Ovary (tissue), 7 donors: ENCODE measurements at regions not wholly inside any gene's neighbourhood (a gene's known extent, or its start where the extent isn't known, plus 50 kb on each side); places are given as distances from the start of the nearest gene placed in this dataset.

Source experiments
- DNase-seq, 5 donors: peaks; one replicate each; pipeline ENCODE4 v3.0.0-alpha.2; 2019 to 2020
- H3K27ac ChIP-seq, 2 donors: fragments of 200-600 bp; one replicate each; pipeline versions ENCODE4 v1.5.1 to v1.8.0; 2019 to 2022
- H3K27me3 ChIP-seq: fragments of 200-600 bp; one replicate; pipeline ENCODE4 v1.8.0; 2022
- H3K36me3 ChIP-seq: fragments of 200-600 bp; sonication (generic); one replicate; pipeline ENCODE4 v1.5.1; 2019
- H3K4me1 ChIP-seq: one replicate; pipeline ENCODE4 v1.8.1; 2013; ENCODE audit warnings: mild to moderate bottlenecking, moderate library complexity; ENCODE audit not compliant: insufficient read depth
- H3K4me3 ChIP-seq: fragments of 200-600 bp; sonication (generic); one replicate; pipeline ENCODE4 v1.5.1; 2017
- H3K9me3 ChIP-seq, 2 donors: fragments of 200-600 bp in 1 of 2; sonication (generic) in 1 of 2; one replicate each; pipeline versions ENCODE4 v1.5.1 to v1.8.1; 2013 to 2019; ENCODE audit warnings: mild to moderate bottlenecking in 1 of 2, moderate library complexity in 1 of 2
- CTCF ChIP-seq, 3 donors: fragments of 450-650 bp in 2 of 3; fragments of 200-600 bp in 1 of 3; IDR thresholded peaks; one replicate each; pipeline versions ENCODE4 v1.5.1 to v1.8.0; 2016 to 2022; ENCODE audit warnings: antibody characterized with exemption in 3 of 3, mild to moderate bottlenecking in 1 of 3
- EP300 ChIP-seq: sonication (generic); formaldehyde crosslinking; IDR thresholded peaks from one replicate; pipeline ENCODE4 v1.6.1; 2017; ENCODE audit warnings: antibody characterized with exemption
- POLR2A ChIP-seq: fragments of 450-650 bp; IDR thresholded peaks from one replicate; pipeline ENCODE4 v1.6.1; 2017; ENCODE audit warnings: antibody characterized with exemption, mild to moderate bottlenecking, moderate library complexity
- WGBS, 3 donors: extraction: QIAGEN DNeasy Blood & Tissue Kit in 1 of 3; methylation state at CpG; one replicate each; pipeline versions ENCODE4 v1.1.5 to v1.1.7; 2013 to 2017; 5-methylcytosine and 5-hydroxymethylcytosine counted together
- intact Hi-C, 4 donors: fragments of 100-400 bp; cut with DNase I; formaldehyde crosslinking; loops; one replicate each; pipeline versions ENCODE4 v1.11.0 to v1.15.1; 2022 to 2023
- donor health status: DM: no; HTN: no; CAD: no; lungs with moderate emphysema.
- donor health status: DM: no; HTN: no; CAD: no.
- donor health status: Bipolar disorder and iron deficiency.
- donor health status: DM: no; HTN: no; CAD: no.
- donor health status: DM: yes; HTN: yes; CAD: no.

DNA sequence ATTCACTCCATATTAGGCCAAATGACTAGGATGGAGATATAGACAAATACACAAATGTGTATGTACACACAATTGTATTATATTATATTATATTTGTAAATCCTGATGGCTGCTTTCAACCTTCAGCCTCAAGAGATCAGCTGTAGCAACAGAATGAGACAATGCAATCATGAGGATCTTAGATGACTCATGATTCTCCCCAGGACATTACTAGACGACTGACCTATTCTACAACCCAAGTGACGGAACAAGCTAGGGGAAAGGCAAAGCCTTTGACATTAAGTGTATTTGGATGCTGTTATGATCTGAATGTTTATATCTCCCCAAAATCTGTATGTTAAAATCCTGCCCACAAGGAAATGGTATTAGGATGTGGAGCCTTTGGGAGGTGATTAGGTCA lies 66.5 kb downstream of the COX7C start:
- Histone ChIP-seq H3K4me3 (no peak overlapping the region), H3K27ac (no peak overlapping the region), H3K9me3 (no peaks in the 10 kb centered on the region), H3K4me1 (no peaks in the 10 kb centered on the region), H3K36me3 (no peaks in the 10 kb centered on the region), H3K27me3 (no peaks in the 10 kb centered on the region)
- no peak for TF ChIP-seq CTCF (IDR thresholded peaks at IDR 0.05)
- no peak for TF ChIP-seq EP300
- no peak for TF ChIP-seq POLR2A
- intact Hi-C loops = no loop called here
- DNase-seq = no peak
- 92 to 94% (median 94%) methylated on average over 2 of the region's 2 CpGs for WGBS, 3 donors

DNA sequence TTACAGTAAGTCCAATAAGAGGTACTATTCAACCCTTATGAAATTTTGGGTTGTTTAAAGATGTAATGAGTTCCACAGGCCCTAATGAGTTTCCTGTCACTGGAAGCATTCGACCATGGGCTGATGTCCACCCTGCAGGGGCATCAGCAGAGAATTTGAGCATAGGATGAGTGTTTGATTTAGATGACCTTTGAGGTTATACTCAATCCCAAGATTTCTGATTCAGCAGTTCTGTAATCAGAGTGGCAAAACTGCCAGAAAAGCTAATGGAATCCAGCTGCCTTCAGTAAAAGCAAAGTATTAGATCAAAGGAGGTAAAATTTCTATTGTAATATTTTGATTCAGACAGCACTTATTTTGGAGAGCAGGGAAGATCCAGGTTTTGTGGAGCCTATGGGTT lies 68.3 kb downstream of the COX7C start:
- no peak for DNase-seq
- Histone ChIP-seq H3K4me3 (no peak overlapping the region), H3K9me3 (no peaks in the 10 kb centered on the region), H3K27ac (no peak overlapping the region), H3K36me3 (no peaks in the 10 kb centered on the region), H3K4me1 (no peaks in the 10 kb centered on the region), H3K27me3 (no peaks in the 10 kb centered on the region)
- intact Hi-C loops = no loop called here
- TF ChIP-seq EP300 (no peak), CTCF (IDR thresholded peaks at IDR 0.05) (no peak), POLR2A (no peak)
- 26 to 34% (median 34%) methylated on average over 1 of the region's 1 CpG for WGBS, 3 donors

GRCh38 chr5:86688406-86688805 lies 70.7 kb downstream of the COX7C start:
- no peak overlapping the region for H3K27ac ChIP-seq
- H3K4me3 ChIP-seq = no peak overlapping the region
- DNase-seq = no peak
- WGBS, 3 donors = 85 to 89% (median 89%) methylated on average over 2 of the region's 2 CpGs
- H3K9me3 ChIP-seq = no peaks in the 10 kb centered on the region
- H3K36me3 ChIP-seq = no peaks in the 10 kb centered on the region
- intact Hi-C loops = no loop called here
- TF ChIP-seq EP300 (no peak), CTCF (IDR thresholded peaks at IDR 0.05) (no peak), POLR2A (no peak)
- no peaks in the 10 kb centered on the region for H3K4me1 ChIP-seq
- no peaks in the 10 kb centered on the region for H3K27me3 ChIP-seq

DNA sequence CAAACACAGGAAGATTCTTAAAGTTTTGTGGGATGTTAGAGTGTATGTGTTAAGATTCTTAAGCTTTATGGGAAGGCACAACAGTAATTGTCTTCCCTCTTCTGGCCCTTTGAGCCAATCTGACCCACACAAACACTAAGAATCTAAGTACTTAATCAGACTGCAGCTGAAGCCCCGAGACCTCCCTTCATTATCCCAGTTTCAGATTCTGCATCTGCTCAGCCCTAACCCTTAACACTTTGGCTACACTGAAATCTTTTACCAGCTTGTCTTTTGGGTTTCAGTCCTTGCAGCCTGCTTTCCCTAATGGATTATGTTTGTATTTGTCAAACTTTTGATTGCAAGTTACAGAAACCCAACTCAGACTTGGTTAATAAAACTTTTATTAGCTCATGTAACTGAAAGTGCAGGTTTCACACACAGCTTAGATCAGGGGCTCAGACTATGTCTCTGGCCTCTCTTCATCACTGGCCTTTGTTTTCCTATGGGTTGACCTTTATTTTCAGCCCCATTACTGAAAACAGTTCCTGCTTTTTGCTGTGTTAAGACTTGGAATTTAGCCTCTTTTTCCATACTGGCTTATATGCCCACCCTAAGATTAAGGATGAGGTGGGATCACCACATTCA lies 71.5 kb downstream of the COX7C start:
- H3K27ac ChIP-seq = no peak overlapping the region
- no peaks in the 10 kb centered on the region for H3K27me3 ChIP-seq
- intact Hi-C loops = no loop called here
- no peak for DNase-seq
- TF ChIP-seq POLR2A (no peak), EP300 (no peak), CTCF (IDR thresholded peaks at IDR 0.05) (no peak)
- H3K4me3 ChIP-seq = no peak overlapping the region
- H3K36me3 ChIP-seq = no peaks in the 10 kb centered on the region
- 81 to 91% (median 90%) methylated on average over 1 of the region's 1 CpG for WGBS, 3 donors
- no peaks in the 10 kb centered on the region for H3K9me3 ChIP-seq
- H3K4me1 ChIP-seq = no peaks in the 10 kb centered on the region
